NCI-H2081 treated with DMSO at 0.1 percent for 48 hours (cell line): ENCODE measurements at regions not wholly inside any gene's neighbourhood (a gene's known extent, or its start where the extent isn't known, plus 50 kb on each side); places are given as distances from the start of the nearest gene placed in this dataset.
A peak's percentile ranks its signal among the peaks of the same experiment; 100 is the strongest.

Experiments used
- DNase-seq: peaks from one replicate; lab custom pipeline; 2025; lab: John Stamatoyannopoulos, UW

DNA sequence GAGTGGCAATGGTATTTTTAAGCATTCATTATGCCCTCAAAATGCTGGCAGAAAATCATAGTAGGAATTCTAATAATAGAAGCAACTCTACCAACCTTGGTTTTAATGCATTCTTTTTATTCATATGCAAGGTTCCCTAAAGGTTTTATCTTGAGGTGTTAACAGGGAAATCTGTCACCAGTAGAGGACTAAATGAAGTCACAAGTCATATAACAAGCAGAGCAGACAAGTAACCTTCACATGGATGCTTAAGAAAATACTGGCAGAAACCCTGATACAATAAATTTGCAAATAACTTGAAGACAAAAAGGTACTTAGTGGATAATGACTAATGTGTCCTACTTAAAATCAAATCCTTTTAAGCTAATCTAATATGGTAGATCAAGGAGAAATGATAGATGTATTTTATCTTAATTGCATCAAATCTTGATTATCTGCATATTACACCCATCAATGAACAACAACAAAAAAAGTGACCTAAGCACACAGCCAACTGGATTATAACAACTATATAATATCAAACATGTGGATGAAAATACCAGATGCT is 73.3 kb downstream of the RFC3 start:
- DNase-seq, result no peak

DNA sequence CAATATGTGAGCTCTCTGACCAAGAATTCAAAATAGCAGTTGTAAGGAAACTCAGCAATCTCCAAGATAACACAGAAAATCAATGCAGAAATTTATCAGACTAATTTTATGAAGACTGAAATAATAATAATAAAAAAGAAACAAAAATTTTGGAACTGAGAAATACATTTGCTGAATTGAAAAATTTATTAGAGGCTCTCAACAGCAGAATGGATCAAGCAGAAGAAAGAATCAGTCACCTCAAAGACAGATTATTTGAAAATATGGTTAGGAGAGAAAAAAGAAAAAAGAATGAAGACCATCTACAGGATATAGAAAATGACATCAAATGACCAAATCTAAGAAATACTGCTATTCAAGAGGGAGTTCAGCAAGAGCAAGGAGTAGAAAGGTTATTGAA is 75.6 kb downstream of the RFC3 start:
- DNase-seq, result no peak

DNA sequence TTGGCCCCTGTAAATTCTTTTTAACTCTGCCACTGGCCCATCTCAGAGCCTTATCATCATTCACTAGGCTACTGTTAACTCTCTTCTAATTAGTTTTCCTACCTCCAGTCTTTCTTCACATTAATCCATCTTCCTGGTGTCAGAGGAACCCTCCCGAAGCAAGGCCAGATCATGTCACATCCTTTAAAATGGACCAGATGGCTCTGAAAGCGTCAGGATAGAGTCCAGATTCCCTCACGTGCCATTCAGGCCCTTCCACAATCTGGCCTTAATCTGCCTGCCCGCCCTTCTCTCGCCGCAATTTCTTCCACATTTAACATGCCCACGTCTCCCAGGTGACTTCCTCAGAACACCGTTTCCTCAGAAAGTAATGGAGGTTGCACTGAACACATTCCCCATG is 86.5 kb downstream of the RFC3 start:
- DNase-seq, result no peak

DNA sequence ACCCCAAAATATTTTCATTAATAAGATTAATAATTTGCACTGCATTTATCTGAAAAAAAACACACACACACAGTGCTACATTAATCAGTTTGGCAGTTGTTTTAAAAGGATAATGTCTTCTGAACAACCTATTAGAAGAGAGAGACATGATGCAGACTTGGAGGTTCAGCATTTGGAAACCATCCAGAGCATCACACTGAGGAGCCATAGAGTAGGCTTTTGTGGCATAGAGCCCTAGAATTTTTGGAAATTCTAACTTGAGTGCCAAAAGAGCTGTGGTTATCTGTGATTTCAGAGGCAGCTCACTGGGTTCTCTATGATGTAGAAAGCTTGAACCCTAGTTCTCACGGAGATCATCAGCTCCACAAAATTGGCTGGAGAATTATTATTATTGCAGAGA is 90.2 kb downstream of the RFC3 start:
- no peak for DNase-seq

DNA sequence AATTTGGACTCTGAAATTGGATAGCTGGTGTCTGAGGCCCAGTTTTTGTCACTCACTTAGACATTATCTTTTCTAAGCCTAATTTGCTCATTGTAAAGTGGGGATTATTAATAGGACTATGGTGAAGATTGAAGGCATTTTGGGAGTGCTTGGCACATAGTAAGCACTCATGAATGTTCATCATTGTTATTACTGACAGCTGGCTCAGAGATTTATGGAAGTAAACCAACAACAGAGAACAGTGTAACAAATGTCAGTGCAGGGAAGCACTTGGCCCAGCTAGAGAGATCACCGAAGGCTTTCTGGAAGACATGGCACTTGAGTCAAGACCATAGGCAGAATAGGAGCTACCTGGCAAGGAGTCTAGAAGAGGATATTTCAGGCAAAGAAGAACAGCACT is 92.3 kb downstream of the RFC3 start:
- no peak for DNase-seq

DNA sequence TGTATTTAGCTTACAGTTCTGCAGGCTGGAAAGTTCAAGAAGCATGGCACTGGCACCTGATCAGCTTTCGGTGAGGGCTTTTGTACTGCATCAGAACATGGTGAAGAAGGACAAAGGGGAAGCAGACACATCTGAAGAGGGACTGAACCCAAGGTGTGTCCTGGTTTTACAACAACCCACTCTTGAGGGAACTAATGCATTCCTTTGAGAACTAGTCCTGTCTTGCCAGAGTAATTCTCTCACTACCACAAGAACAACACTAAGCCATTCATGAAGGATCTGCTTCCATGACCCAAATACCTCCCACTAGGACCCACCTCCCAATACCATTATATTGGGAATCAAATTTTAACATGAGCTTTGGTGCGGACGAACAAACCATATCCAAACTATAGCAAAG is 93.6 kb downstream of the RFC3 start:
- no peak for DNase-seq

DNA sequence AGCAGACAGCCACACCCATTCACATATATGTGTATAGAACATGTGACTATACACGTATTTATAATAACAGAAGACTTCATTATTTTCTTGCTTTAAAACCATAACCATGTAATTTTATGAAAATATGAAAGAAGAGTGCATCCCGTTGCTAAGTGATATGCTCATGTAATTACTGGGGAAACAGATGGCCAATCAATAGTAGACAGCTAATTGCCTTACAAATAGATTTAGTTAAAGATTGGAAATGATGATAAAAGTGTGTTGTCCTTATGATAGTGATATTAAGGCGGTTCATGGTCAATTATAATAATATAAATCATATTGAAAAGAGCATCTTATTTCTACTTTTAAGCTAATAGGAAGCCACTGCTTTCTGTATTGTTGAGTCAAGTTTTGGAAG is 95.9 kb downstream of the RFC3 start:
- no peak for DNase-seq

DNA sequence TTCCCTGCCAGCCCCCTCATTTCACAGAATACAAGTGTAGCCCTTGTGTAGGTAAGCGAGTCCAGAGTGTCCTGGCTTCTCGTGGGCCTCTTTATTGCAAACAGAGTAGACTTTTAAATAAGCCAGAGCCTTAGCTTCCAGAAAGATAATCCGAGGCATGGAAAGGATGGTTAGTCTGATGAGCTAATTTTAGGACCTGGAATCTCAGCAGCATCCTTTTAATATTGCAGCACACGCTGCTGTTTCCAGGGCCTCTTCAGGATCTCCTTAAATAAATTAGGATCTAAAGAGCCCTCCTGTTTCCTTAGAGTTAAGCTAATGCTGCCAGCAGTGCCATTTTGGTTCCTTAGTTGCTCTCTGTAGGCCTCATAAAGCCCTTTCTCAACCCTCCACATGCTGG is 99.2 kb downstream of the RFC3 start:
- no peak for DNase-seq

DNA sequence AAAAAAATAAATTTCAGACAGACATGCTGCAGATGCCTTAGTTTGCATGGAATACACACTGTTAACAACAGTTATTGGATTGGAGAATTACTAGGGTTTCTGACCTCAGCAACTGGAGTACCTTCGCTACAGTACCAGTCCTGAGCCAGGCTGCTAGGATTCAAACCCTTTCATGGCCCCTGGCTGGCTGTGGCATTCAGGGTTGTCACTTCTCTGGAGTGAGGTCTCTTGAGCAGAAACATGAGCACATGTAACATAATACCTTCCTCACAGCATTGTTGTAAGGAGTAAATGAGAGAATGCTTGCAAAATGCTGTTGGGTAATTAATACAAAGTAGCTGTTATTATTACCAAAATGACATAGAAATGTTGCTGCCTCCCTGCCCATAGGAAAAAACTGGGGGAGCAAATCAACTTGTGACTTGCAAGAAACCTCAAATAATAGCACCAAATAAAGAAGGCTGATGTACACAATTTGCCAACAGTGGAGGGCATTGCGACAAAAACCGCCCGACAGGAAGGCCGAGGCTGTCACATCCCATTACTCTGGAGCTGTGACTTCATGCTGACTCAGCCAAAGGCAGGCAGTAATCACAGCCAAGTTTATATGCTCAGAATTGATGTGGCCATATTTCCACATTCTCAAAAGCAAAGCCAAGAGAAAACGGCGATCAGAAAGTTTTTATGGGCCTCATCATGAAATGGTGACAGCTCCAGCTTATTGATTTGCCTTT is 100.4 kb downstream of the RFC3 start:
- DNase-seq, result no peak

DNA sequence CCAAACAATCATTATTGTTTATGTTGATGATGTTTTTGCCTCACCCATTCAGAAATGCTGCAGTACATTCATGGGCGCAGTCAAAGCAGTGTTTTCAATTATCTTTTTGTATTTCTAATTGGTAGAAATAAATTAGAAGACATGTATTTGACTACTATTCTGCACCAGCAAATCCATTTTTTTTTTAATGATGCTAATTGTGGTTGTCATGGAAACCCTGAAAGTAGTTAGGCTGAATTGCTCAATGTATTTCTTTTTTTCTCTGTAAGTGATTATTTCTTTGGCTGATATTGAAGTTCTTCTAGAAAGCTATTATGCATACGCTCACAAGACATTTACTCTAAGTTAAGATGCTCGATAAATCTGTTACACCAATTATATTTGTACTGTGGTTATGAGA is 101.2 kb downstream of the RFC3 start:
- no peak for DNase-seq

DNA sequence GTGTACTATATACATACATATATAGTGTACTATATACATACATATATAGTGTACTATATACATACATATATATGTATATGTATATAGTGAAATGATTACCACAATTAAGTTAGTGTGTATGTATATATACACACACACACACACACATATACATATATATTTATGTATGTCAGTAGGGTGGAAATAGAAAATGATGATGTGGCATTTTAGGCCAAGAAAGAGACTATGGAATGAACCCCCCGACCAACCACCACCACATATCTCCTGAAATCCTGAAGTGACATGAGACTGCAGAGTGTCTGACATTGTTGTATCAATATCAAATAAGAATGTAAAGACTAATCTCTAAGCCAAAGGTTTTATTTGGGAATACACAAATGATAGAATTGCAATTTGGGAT is 107.6 kb downstream of the RFC3 start:
- no peak for DNase-seq

DNA sequence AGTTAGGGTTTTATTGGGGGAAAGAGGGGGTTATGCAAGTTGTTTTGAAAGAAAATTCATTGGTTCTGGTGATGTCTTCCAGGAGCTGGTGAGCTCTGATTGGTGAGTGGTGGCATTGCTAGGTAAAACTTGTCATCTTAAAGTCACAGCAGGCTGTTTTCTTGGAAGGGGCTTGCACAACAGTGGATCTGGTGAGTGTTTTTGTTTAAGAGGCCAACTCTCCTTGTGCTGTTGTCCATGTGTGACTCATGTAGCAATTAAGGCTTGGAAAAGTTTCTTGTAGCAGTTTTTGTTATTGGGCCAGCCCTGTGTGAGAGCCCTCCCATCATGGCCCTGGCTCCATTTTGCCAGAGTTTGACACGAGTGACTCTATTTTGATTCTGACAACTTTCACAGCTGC is 109.4 kb downstream of the RFC3 start:
- no peak for DNase-seq

DNA sequence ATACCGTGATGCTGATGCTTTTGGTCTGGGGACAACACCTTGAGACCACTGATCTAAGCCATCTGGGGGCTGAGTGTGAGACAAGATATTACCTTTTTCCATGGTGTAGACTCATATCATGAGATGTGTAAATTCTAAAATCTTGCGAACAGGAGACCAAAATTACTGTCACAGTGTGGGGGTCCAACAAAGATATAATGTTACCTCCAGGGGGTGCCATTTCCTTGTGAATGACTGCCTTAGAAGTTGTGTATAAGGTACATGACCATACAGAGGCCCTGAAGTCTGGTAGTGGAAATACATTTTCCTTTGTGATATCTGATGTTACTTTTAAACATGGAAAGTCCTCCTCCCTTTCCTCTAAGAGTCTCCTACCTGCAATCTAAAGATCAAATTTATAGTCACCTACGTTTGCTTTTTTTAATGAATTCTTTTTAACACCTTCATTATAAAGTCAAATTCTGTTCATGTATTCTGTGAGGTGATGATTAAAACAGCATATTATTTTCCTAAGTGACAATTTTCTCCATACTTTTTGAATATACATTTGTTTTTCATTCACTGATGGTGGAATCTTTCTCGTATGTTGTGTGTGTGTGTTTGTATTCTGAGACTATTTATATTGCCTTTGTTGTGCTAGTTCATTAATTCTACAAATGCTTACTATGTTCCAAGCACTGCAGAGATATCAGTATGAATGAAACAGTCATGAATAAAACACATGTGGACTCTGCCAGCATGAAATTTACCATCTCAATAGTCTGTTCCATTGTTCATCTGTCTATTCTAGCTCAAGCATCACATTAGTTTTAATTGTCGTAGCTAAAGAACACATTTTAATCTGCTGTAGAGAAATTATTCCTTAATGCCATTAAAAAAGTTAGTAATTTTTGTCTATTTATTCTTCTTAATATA is 113.7 kb downstream of the RFC3 start:
- peak; percentile 2 for DNase-seq

DNA sequence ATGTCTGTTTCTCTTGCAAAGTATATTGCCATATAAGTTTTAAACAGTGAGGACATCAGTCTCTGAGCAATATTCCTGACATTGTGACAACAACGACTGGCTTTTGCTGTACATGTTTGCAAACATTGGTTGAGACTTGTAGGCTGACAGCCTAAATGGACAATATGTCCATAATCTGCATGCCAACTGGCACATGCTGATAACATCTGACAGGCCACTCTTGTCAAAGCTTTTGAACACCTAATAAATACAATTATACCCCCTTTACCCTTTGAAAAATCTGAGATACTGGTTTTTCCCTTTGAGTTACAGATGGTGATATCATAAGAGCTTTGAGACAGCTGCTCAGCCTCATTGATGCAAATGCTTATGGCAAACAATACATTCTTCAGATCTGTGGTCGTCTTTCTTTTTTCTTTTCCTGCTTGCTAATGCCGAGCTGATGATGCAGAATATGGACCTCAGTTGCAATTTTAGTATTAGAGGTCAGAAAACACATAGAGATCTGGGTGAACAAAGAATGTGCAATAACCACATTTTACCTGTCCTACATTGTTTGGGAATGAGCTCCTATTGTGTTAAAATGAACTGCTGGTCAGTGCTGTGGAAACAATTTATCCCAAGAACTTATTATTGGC is 114.9 kb downstream of the RFC3 start:
- no peak for DNase-seq

DNA sequence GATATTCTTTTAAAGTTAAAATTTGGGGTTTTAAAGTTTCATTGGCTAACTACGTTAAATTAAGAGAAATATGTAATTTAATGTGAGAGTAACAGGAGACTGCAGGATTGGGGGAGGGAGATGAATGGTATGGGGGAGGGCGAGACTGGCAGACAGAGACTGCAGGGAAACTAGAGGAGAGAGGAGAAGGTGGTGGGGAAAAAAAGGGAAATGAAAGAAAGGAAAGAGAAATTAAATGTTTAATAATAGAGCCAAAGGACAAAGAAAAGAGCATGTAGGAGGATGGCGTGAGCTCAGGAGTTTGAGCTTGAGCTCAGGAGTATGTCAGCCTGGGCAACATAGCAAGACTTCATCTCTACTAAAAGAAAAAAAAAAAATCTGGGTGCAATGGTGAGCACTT is 115.9 kb downstream of the RFC3 start:
- DNase-seq, result no peak

DNA sequence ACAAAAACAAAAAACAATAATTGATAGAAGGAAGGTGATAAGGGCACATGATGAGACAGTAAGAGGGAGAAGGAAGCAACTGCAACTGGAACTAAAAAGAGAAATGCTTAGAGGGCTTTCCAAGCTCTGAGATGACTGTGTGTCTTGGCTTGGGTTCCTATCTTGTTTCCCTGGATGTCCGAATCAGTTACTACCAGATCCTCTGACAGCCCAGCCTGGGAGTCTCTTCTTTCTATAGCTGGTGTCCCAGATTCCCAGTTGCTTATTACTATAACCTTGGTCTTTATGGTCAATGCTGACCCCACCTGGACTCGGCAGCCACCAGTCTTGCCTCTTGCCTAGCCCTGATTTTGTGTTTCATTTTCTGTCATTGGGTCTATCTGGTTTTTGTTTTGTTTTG is 116.4 kb downstream of the RFC3 start:
- DNase-seq, result no peak

DNA sequence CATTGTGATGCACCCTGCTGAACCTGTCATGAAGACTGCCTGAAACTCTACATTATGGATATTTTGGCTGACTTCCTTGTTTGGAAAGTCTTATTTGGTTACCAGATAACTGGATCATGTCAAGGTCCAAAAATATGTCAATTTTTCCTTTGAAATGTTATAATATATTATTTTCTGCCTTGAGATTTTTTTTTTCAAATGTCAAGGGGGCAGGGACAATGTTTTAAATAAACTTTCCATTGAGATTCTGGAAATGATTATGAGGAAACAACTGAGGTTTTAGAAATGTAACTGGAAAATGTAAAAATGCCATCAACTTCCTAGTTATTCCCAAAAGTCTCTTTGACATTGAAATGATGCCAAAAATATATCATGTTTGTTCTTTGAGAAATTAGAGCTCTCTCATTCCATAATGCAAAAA is 117.0 kb downstream of the RFC3 start:
- DNase-seq, result no peak

DNA sequence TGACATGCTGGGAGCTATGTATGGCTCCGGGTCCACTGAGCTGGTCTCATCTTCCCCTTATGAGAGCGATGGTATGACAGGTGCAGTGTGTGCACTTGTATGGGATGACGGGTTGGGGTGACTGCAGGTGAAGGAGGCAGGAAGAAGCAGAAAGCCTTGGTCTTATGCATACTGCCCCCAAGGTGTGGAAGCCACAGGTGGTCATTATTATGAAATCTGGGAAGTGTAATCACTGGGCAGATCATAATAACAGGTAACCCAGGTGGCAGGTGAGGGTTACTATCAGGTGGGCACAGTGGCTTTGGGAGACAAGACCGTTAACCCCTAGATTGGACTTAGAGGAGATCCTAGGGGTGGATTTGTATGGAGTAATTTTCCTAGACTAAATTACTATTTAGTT is 118.0 kb downstream of the RFC3 start:
- DNase-seq, result no peak

DNA sequence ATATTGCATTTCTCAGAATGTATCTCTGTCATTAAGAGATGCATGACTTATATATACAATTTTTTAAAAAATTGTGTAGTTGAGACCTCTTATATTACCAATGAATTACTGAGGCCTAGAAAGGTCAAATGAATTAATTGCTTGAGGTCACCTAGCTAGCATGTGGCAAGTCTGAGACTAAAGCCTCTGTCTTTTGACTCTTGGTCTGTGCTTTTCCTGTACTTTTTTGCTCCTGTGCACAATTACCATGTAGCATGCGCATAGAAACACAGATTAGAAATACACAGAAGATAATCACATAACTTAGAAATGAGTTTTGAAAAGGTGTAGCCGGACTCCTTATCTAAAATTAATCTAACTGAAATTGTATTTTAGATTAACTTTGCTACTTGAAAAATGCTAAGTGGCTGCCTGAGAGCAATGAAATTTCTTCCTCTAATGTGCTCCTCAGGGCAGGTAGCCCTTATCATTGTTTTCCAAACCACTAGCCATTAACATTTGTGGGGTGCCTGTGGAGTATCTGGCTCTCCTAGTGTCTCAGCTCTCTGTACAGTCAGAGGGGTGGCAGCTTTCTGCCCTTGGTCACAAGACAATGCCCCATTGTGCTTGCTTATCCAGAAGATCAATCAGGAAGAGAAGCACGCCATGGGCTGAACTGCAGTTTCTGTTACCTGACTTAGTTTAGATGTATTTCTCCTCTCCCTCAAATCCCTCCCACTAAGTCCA is 119.6 kb downstream of the RFC3 start:
- no peak for DNase-seq

DNA sequence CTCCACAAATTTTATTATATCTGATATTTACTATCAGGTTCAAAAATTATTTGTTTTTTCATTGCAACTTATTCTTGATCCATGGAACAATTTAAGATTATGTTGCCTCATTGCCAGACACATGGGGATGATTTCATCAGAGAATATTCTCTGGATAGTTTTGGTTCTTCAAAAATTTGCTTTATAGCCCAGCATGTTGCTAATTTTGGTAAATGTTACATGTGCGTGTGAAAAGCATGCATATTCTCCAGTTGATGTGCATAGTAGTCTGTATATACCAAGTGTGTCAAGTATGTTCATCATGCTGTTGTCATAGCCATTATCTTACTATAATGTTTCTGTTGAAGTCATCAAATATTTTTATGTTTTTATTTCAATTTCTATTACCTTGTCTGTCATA is 122.3 kb downstream of the RFC3 start:
- DNase-seq, result no peak

DNA sequence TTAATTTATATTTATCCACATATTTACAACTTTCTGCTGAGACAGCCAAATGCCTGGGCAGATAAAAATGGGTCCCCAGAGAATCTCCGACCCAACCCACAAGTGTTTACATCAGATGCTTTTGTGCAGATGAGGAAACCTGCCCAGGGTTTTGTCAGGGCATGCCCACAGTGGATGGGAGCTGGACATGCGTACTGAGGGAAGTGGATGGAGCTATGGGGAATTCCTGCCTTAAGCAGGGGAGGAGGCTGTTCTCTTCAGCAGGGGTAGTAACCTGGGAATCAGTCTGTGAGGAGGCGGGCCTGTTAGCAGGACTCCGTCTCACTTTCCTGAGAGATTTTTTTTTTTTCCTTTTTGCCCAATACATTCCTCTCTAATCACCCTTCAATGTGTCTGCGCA is 122.9 kb downstream of the RFC3 start:
- DNase-seq, result no peak

DNA sequence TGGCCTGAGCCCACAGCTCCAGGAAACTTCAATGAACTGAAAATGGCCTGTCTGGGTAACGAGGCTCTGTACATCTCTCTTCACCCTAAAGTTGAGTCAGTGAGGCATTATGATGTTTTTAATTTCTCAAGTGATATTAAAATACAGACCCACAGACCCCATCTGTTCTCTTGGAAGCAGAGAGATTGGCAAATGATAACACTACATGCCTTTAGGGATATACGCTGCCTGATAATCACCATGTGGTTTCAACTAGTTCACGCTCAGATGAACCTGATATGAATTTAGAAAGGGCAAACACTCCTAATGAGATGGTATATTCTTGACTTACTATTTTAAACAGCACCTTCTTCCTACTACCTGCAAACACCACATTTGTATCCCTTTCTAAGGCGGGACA is 127.5 kb downstream of the RFC3 start:
- no peak for DNase-seq
